SHP77 (cell line): ENCODE measurements at regions not wholly inside any gene's neighbourhood (a gene's known extent, or its start where the extent isn't known, plus 50 kb on each side); places are given as distances from the start of the nearest gene placed in this dataset.

Experiments
- DNase-seq, 2 experiments: peaks; one replicate each; lab custom pipeline; 2025; lab: John Stamatoyannopoulos, UW

DNA sequence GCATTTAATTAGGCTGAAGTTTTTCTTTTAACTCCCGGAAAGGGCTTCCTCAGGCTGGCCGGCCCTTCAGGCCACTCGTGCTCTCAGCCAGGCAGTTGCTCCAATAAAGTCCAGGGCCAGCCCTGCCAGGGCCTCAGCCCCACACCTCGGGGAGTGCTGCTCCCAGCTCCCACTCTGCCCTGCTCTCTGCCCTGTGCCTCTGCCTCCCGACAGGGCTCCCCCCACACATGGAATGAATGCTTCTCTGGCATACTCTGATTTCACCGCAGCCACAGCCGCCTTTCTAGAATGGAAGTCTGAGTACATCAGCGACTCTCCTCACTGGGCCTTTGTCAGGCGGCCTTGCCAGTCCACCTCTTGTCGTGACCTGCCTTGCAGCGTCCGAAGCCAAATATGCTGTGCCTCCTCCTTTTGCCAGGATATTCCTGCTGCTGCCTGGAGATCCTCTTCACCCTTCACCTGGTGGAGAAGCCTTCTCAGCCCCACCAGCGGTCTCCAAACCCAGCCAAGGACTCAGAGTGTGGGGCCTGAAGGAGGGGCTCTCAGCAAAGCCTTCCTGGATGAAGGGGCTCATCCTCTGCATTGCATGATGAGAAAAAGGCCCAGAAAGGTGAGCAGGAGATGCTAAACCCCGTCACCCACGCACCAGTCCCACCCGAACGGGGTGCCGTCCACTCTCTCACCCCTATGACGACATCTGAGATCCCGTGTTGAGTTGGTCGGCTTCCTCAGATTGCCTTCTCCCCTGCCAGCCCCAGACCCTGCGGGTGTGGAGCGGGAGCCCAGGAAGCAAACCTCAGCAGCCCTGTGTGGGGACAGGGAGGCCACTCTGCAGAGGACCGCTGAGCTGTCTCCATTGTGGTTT lies 472.7 kb upstream of the HS6ST1 start:
- no peak for DNase-seq

DNA sequence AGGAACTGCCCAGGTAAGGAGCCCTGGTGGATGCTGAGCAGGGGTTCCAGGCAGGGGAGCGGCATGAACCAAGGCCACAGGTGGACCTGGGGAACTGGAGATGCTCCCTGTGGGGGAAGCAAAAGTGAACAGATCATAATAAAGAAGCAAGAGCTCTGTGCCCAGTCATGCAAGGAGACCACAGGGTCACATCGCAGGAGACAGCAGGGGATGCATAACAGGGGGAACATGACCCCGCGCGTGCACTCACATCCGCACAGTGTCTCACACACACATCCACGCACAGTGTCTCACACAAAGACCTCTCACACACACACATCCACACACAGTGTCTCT lies 473.3 kb upstream of the HS6ST1 start:
- no peak for DNase-seq

GRCh38 chr2:128792476-128793054 lies 473.9 kb upstream of the HS6ST1 start:
- DNase-seq: no peak

- no peak for DNase-seq
Observed at GRCh38 chr2:128793404-128793803, 474.7 kb upstream of the HS6ST1 start.

DNA sequence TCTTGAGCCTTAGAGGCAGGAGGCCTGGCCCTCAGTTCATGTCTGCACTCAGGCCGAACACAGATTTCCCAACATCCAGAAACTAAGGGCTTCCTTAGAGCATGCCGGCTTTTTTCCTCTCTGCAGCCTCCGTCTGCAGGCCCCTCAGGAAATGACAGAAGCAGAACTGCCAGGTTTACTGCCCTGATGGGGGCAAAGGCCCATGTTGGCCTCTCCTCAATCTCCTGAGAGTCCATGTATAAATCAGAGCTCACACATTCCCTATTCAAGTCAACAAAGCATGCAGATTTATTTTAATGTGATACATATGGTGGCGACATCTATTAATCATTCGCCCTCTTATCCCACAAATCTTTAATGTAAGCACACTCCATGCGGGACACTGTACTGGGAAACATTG lies 475.6 kb upstream of the HS6ST1 start:
- no peak for DNase-seq

DNA sequence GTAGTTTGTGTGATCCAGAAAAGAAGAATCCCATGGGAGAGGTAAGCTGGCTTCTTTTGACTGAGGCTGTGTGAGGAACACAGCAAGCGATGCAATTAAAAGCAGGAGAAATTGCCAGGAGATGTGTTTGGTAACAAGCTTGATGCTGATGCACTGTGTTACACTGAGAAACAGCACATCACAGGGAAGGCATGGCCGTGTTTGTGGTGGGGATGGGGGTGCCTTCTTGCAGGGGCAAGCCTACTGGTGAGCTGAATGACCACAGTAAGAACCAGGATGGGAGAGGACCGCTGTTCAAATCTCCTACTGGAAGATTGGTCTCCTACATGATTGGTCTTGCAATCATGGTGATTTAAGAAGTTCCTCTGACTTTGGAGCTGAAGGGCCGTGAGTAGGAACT lies 477.7 kb upstream of the HS6ST1 start:
- no peak for DNase-seq

- no peak for DNase-seq
Observed at GRCh38 chr2:128797092-128797491, 478.4 kb upstream of the HS6ST1 start.

- DNase-seq: no peak
Observed at GRCh38 chr2:128797533-128797932, 478.9 kb upstream of the HS6ST1 start.

GRCh38 chr2:128797937-128798336 lies 479.3 kb upstream of the HS6ST1 start:
- DNase-seq: no peak

DNA sequence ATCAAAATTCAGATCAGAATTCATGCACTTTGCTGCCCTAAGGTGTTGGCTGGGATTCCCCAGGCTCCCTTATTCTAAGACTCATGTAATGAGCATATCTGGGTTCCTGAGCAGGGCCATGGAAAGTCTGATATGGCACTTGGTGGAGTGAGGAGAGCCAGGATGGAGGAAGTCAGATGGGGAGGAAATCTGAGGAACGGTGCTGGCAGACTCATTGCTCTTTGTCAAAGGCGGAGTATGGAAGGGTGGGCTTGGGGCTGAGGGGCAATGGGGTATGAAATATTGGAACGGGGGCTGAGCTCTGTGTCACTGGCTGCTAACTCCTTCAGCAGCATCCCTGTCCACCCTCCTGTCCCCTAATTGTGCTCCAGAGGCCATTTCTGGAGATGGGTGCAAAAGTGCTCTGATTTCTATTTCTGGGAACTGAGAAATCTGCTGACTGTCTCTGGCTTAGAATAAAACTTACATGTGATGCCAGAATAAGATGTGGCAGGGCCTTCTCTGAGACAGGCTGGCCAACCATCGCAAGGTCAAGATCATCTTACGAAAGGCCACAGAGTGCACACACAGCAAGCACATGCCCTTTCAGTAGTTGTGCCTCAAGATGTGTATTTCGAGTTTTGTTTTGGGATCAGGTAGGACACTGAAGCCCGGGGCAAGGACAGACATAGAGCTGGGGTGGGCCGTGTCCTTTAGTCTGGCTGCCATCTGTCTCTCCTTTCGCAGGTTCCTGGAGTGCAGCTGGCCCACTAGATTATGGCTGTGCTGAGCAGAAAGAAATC lies 480.0 kb upstream of the HS6ST1 start:
- DNase-seq: no peak

DNA sequence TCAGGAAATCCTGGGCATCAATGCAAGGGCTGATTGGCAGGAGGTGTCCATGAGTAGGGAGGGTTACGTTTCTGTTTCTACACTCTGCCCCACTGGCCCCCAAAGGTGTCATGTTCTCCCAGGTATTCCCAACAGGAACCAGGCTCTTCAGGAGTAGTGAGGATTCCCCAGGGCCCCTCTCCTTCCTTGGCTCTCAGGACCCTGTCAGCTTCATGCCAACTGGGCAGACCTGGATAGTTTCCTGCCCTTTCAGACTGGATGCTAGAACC lies 480.6 kb upstream of the HS6ST1 start:
- DNase-seq: no peak

GRCh38 chr2:128799730-128800129 lies 481.1 kb upstream of the HS6ST1 start:
- no peak for DNase-seq

GRCh38 chr2:128801576-128801975 lies 482.9 kb upstream of the HS6ST1 start:
- no peak for DNase-seq

DNA sequence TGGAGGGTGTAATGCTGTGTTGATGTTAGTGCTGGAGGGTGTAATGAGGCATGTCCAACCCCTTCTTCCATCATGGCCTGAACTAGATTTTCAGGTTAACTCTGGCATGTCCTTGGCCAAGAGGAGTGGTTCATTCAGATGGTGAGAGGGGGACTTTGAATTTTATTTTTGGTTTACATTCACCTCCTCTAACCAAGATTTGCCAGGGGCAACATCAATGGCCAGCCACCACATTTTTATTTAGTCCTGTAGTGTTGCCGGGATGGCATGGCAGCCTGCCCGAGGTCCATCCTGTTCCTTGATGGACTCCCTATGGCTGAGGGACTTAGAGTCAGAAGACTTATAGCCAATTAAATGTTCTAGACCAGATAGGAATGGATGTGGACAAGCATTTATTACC lies 484.6 kb upstream of the HS6ST1 start:
- DNase-seq: no peak

DNA sequence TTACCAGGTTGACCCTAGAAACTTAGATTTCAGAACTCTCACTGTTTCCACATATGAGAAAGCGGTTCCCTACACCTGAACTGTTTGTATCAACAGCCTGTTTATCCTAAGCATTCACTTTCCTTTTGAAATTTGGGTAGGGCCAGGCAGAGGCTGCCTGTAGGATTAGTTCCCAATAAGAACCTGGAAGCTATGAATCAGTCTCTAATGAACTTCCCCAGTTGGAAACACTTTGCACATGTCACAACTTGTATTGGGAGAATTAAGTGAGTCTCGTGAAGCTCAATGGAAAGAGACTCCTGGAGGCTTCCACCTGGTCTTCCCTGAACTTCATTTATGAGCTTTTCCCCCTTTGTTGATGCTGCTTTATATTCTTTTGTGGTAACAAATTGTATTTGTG lies 486.6 kb upstream of the HS6ST1 start:
- DNase-seq: no peak

GRCh38 chr2:128805918-128806317 lies 487.2 kb upstream of the HS6ST1 start:
- no peak for DNase-seq

GRCh38 chr2:128807317-128807716 lies 488.6 kb upstream of the HS6ST1 start:
- no peak for DNase-seq

GRCh38 chr2:128808462-128809258 lies 490.0 kb upstream of the HS6ST1 start:
- DNase-seq: no peak

DNA sequence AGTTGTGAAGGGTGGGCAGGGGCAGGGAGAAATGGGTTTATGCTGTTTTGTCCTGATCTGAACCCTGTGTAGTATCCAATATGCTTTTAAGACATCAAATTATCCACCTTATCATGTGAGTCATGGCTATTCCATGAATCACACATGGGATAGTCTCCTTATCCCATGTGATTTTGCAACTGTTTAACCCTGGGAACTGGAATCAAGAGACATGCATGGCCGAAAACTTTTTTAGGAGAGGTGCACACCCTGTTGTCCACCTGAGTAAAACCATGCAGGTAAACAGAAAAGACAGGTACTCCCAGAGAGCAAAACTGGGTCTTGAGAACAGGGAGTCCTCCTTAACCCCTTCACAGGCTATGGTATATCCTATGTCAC lies 490.6 kb upstream of the HS6ST1 start:
- no peak for DNase-seq

GRCh38 chr2:128809880-128810279 lies 491.2 kb upstream of the HS6ST1 start:
- no peak for DNase-seq

- DNase-seq: no peak
Observed at GRCh38 chr2:128812183-128812940, 493.7 kb upstream of the HS6ST1 start.
